ENCODE measurements at regions not wholly inside any gene's neighbourhood (a gene's known extent, or its start where the extent isn't known, plus 50 kb on each side); places are given as distances from the start of the nearest gene placed in this dataset.

GRCh38 chr13:33520468-33520839, 234.9 kb upstream of the STARD13 start:
- ATAC-seq = no peak

- no peak for ATAC-seq
Measured at GRCh38 chr13:33524086-33524485, 238.5 kb upstream of the STARD13 start.

GRCh38 chr13:33525763-33526162, 240.2 kb upstream of the STARD13 start:
- ATAC-seq = no peak

- ATAC-seq = peak in 1 of 2 donors; percentile 33
Measured at GRCh38 chr13:33526718-33527117, 241.2 kb upstream of the STARD13 start.

- ATAC-seq = no peak
Measured at GRCh38 chr13:33528896-33529295, 243.3 kb upstream of the STARD13 start.

- ATAC-seq = no peak
Measured at GRCh38 chr13:33531484-33531883, 245.9 kb upstream of the STARD13 start.

GRCh38 chr13:33535061-33535460, 249.5 kb upstream of the STARD13 start:
- no peak for ATAC-seq

- ATAC-seq = no peak
Measured at GRCh38 chr13:33536601-33537000, 251.0 kb upstream of the STARD13 start.

GRCh38 chr13:33537026-33537425, 251.5 kb upstream of the STARD13 start:
- no peak for ATAC-seq

GRCh38 chr13:33537676-33538075, 252.1 kb upstream of the STARD13 start:
- ATAC-seq = no peak

- ATAC-seq = no peak
Measured at GRCh38 chr13:33541456-33541855, 255.9 kb upstream of the STARD13 start.

- ATAC-seq = no peak
Measured at GRCh38 chr13:33541962-33542308, 256.4 kb upstream of the STARD13 start.

- peak; percentile 86 to 90 for ATAC-seq
Measured at GRCh38 chr13:33542309-33543088, 256.9 kb upstream of the STARD13 start.

GRCh38 chr13:33543089-33543459, 257.5 kb upstream of the STARD13 start:
- no peak for ATAC-seq

- ATAC-seq = no peak
Measured at GRCh38 chr13:33543631-33544265, 258.2 kb upstream of the STARD13 start.

- ATAC-seq = no peak
Measured at GRCh38 chr13:33544308-33544707, 258.8 kb upstream of the STARD13 start.

- ATAC-seq = no peak
Measured at GRCh38 chr13:33545492-33545891, 259.9 kb upstream of the STARD13 start.

GRCh38 chr13:33547035-33547434, 261.5 kb upstream of the STARD13 start:
- ATAC-seq = no peak

GRCh38 chr13:33548069-33548468, 262.5 kb upstream of the STARD13 start:
- ATAC-seq = no peak

GRCh38 chr13:33550276-33550675, 264.7 kb upstream of the STARD13 start:
- no peak for ATAC-seq

- peak in 1 of 2 donors; percentile 13 for ATAC-seq
Measured at GRCh38 chr13:33550885-33551284, 265.3 kb upstream of the STARD13 start.

- peak in 1 of 2 donors; percentile 27 for ATAC-seq
Measured at GRCh38 chr13:33554919-33555791, 262.8 kb upstream of the RFC3 start.

GRCh38 chr13:33556828-33557227, 261.1 kb upstream of the RFC3 start:
- ATAC-seq = no peak

- ATAC-seq = no peak
Measured at GRCh38 chr13:33560726-33561125, 257.2 kb upstream of the RFC3 start.

All from activated CD4-positive, CD25-positive, alpha-beta regulatory T cell treated with anti-CD3 and anti-CD28 coated beads, Interleukin-2, amount 50 U/mL, for 24 hours (primary cell).